ENCODE measurements at regions not wholly inside any gene's neighbourhood (a gene's known extent, or its start where the extent isn't known, plus 50 kb on each side); places are given as distances from the start of the nearest gene placed in this dataset.
A peak's percentile ranks its signal among the peaks of the same experiment; 100 is the strongest.
"Not testable (repeated sequence)": the region's sequence is repeated elsewhere in the genome, so short reads cannot be mapped to it uniquely, and the experiment has no call there.

- H3K36me3 ChIP-seq (replicated peaks; ENCODE audit: insufficient read depth, low read depth): no peaks in the 10 kb centered on the region
- no peaks in the 10 kb centered on the region for H3K9me2 ChIP-seq (replicated peaks; ENCODE audit: insufficient read depth)
- TF ChIP-seq, protein P1, sequence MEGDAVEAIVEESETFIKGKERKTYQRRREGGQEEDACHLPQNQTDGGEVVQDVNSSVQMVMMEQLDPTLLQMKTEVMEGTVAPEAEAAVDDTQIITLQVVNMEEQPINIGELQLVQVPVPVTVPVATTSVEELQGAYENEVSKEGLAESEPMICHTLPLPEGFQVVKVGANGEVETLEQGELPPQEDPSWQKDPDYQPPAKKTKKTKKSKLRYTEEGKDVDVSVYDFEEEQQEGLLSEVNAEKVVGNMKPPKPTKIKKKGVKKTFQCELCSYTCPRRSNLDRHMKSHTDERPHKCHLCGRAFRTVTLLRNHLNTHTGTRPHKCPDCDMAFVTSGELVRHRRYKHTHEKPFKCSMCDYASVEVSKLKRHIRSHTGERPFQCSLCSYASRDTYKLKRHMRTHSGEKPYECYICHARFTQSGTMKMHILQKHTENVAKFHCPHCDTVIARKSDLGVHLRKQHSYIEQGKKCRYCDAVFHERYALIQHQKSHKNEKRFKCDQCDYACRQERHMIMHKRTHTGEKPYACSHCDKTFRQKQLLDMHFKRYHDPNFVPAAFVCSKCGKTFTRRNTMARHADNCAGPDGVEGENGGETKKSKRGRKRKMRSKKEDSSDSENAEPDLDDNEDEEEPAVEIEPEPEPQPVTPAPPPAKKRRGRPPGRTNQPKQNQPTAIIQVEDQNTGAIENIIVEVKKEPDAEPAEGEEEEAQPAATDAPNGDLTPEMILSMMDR (IDR thresholded peaks at IDR 0.05; ENCODE audit: poor library complexity): no peak
- TF ChIP-seq EZH2 (IDR thresholded peaks at IDR 0.05; ENCODE audit: borderline replicate concordance): no peak
- no peak for TF ChIP-seq EZH2phosphoT487 (IDR thresholded peaks at IDR 0.05; ENCODE audit: low read depth, severe bottlenecking, unreplicated experiment)
- H3K79me2 ChIP-seq: no peaks in the 10 kb centered on the region
- H3K4me2 ChIP-seq: no peak overlapping the region
- no peak overlapping the region for H3K27ac ChIP-seq
- H3K4me1 ChIP-seq (ENCODE audit: insufficient read depth): peaks cover 12% of the 10 kb centered on the region
- peaks cover 38% of the 10 kb centered on the region for H3K27me3 ChIP-seq
- no peak overlapping the region for H2AFZ ChIP-seq
- no peaks in the 10 kb centered on the region for H4K20me1 ChIP-seq (ENCODE audit: insufficient read depth, poor library complexity, severe bottlenecking)
- no peak overlapping the region for H3K4me3 ChIP-seq
- no peaks in the 10 kb centered on the region for H3K9me3 ChIP-seq (ENCODE audit: low read depth)
- DNase-seq (ENCODE audit: low spot score): no peak
Observed at GRCh38 chr12:62194616-62195015, 65.6 kb upstream of the USP15 start.

DNA sequence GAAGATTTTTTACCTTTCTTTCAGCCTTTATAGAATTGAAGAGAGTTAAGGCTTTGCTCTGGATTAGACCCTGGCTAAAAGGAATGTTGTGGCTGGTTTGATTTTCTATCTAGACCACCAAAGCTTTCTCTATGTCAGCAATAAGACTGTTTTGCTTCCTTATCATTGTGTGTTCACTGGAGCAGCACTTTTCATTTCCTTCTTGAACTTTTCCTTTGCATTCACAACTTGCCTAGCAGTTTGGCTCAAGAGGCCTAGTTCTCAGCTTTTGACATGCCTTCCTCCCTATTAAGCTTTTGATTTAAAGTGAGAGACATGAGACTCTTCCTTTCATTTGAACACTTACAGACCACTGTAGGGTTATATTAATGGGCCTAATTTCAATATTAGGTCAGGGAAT, 64.1 kb upstream of the USP15 start:
- Histone ChIP-seq H3K4me3 (no peak overlapping the region), H3K4me2 (no peak overlapping the region), H3K4me1 (ENCODE audit: insufficient read depth) (peaks cover 10% of the 10 kb centered on the region), H3K9me2 (replicated peaks; ENCODE audit: insufficient read depth) (no peaks in the 10 kb centered on the region), H2AFZ (no peak overlapping the region), H3K9me3 (ENCODE audit: low read depth) (no peaks in the 10 kb centered on the region), H3K36me3 (replicated peaks; ENCODE audit: insufficient read depth, low read depth) (no peaks in the 10 kb centered on the region), H3K27ac (no peak overlapping the region), H3K79me2 (no peaks in the 10 kb centered on the region), H4K20me1 (ENCODE audit: insufficient read depth, poor library complexity, severe bottlenecking) (no peaks in the 10 kb centered on the region), H3K27me3 (peaks cover 22% of the 10 kb centered on the region)
- DNase-seq (ENCODE audit: low spot score): no peak
- TF ChIP-seq EZH2 (IDR thresholded peaks at IDR 0.05; ENCODE audit: borderline replicate concordance): no peak
- TF ChIP-seq, protein P1 (IDR thresholded peaks at IDR 0.05; ENCODE audit: poor library complexity): no peak
- no peak for TF ChIP-seq EZH2phosphoT487 (IDR thresholded peaks at IDR 0.05; ENCODE audit: low read depth, severe bottlenecking, unreplicated experiment)

GRCh38 chr12:62202861-62203260, 57.3 kb upstream of the USP15 start:
- H4K20me1 ChIP-seq (ENCODE audit: insufficient read depth, poor library complexity, severe bottlenecking); H3K9me2 ChIP-seq (replicated peaks; ENCODE audit: insufficient read depth); H3K27me3 ChIP-seq; H3K4me2 ChIP-seq; H3K4me3 ChIP-seq; H2AFZ ChIP-seq; H3K36me3 ChIP-seq (replicated peaks; ENCODE audit: insufficient read depth, low read depth); DNase-seq (ENCODE audit: low spot score); H3K9me3 ChIP-seq (ENCODE audit: low read depth); H3K4me1 ChIP-seq (ENCODE audit: insufficient read depth); H3K27ac ChIP-seq; H3K79me2 ChIP-seq: not testable (repeated sequence)
- 89% methylated on average over 3 of the region's 3 CpGs for WGBS (ENCODE audit: low lambda C conversion rate, missing lambda C conversion rate)

GRCh38 chr12:62205346-62205745, 54.9 kb upstream of the USP15 start:
- Histone ChIP-seq H3K4me2 (no peak overlapping the region), H3K4me1 (ENCODE audit: insufficient read depth) (no peaks in the 10 kb centered on the region), H3K9me3 (ENCODE audit: low read depth) (no peaks in the 10 kb centered on the region), H3K27ac (peak overlapping the region; percentile 63), H3K79me2 (no peaks in the 10 kb centered on the region), H2AFZ (no peak overlapping the region), H4K20me1 (ENCODE audit: insufficient read depth, poor library complexity, severe bottlenecking) (no peaks in the 10 kb centered on the region), H3K4me3 (no peak overlapping the region), H3K36me3 (replicated peaks; ENCODE audit: insufficient read depth, low read depth) (no peaks in the 10 kb centered on the region), H3K9me2 (replicated peaks; ENCODE audit: insufficient read depth) (no peaks in the 10 kb centered on the region), H3K27me3 (no peaks in the 10 kb centered on the region)
- 100% methylated on average over 1 of the region's 1 CpG for WGBS (ENCODE audit: low lambda C conversion rate, missing lambda C conversion rate)
- TF ChIP-seq EZH2phosphoT487 (IDR thresholded peaks at IDR 0.05; ENCODE audit: low read depth, severe bottlenecking, unreplicated experiment): no peak
- no peak for TF ChIP-seq EZH2 (IDR thresholded peaks at IDR 0.05; ENCODE audit: borderline replicate concordance)
- TF ChIP-seq, protein P1 (IDR thresholded peaks at IDR 0.05; ENCODE audit: poor library complexity): no peak
- DNase-seq (ENCODE audit: low spot score): peak; percentile 49

Measured in hepatocyte (in vitro differentiated cells).